IMR-90 (cell line): ENCODE measurements at regions not wholly inside any gene's neighbourhood (a gene's known extent, or its start where the extent isn't known, plus 50 kb on each side); places are given as distances from the start of the nearest gene placed in this dataset.
A peak's percentile ranks its signal among the peaks of the same experiment; 100 is the strongest.

Source experiments
- ATAC-seq: fragments of 200-7000 bp; cut with Tn5 transposase; 2 replicates; pipeline ENCODE4 v1.9.1; 2020; ENCODE audit warnings: low read depth, mild to moderate bottlenecking, moderate library complexity
- BruUV-seq: library from RNA; stranded (reverse); fragments of 400-500 nt; replicated peaks from 2 replicates; lab custom pipeline; 2021; lab: Mats Ljungman, UMichigan
- CTCF ChIA-PET: fragments of 300-600 bp; formaldehyde crosslinking; extraction: SDS; loops from one replicate; lab custom pipeline; 2021; ENCODE audit warnings: antibody characterized with exemption; lab: Yijun Ruan, JAX
- POLR2A ChIA-PET: fragments of 300-600 bp; sonication (Branson Sonifier 250); formaldehyde crosslinking; loops from one replicate; lab custom pipeline; 2022; ENCODE audit warnings: antibody characterized with exemption; ENCODE audit not compliant: unreplicated experiment; lab: Charles Lee
- DNase-seq: peaks from one replicate; pipeline ENCODE4 v3.0.0; 2013
- H2AFZ ChIP-seq: replicated peaks from 2 replicates; pipeline ENCODE3; 2013; ENCODE audit warnings: low read length, mild to moderate bottlenecking; ENCODE audit not compliant: poor library complexity
- H2AK5ac ChIP-seq: 2 replicates; pipeline ENCODE4 v1.6.1; 2013; ENCODE audit warnings: low read depth, low read length, inconsistent platforms
- H2AK9ac ChIP-seq: replicated peaks from 2 replicates; pipeline ENCODE3; 2013; ENCODE audit warnings: mild to moderate bottlenecking, low read depth, low read length, moderate library complexity; ENCODE audit not compliant: poor library complexity
- H2BK120ac ChIP-seq: 2 replicates; pipeline ENCODE4 v1.6.1; 2013; ENCODE audit warnings: low read depth, low read length, inconsistent platforms
- H2BK15ac ChIP-seq: 3 replicates; pipeline ENCODE4 v1.6.1; 2013; ENCODE audit warnings: low read depth, low read length, inconsistent platforms
- H2BK20ac ChIP-seq: 2 replicates; pipeline ENCODE4 v1.6.1; 2013; ENCODE audit warnings: low read depth, mild to moderate bottlenecking, inconsistent platforms, low read length, moderate library complexity
- H2BK5ac ChIP-seq: 2 replicates; pipeline ENCODE4 v1.6.1; 2013; ENCODE audit warnings: mild to moderate bottlenecking, low read depth, low read length, inconsistent platforms; ENCODE audit not compliant: poor library complexity, severe bottlenecking
- H3K14ac ChIP-seq: replicated peaks from 2 replicates; pipeline ENCODE4 v1.6.1; 2013; ENCODE audit warnings: low read depth, low read length, inconsistent platforms
- H3K18ac ChIP-seq: 2 replicates; pipeline ENCODE4 v1.6.1; 2013; ENCODE audit warnings: low read depth, low read length, control low read depth
- H3K23ac ChIP-seq: 2 replicates; pipeline ENCODE4 v1.6.1; 2013; ENCODE audit warnings: low read depth, low read length, inconsistent platforms
- H3K27ac ChIP-seq: 2 replicates; pipeline ENCODE4 v1.5.1; 2013; ENCODE audit warnings: mild to moderate bottlenecking, control low read depth, low read length; ENCODE audit not compliant: insufficient read depth
- H3K27me3 ChIP-seq: 2 replicates; pipeline ENCODE4 v1.6.1; 2013; ENCODE audit warnings: low read length; ENCODE audit not compliant: control insufficient read depth, insufficient read depth
- H3K36me3 ChIP-seq: 2 replicates; pipeline ENCODE4 v1.6.1; 2013; ENCODE audit warnings: low read length, mixed read lengths; ENCODE audit not compliant: control insufficient read depth, insufficient read depth
- H3K4ac ChIP-seq: 2 replicates; pipeline ENCODE4 v1.6.1; 2013; ENCODE audit warnings: low read depth, low read length, inconsistent platforms
- H3K4me1 ChIP-seq: 2 replicates; pipeline ENCODE4 v1.6.1; 2013; ENCODE audit warnings: low read length, mixed read lengths; ENCODE audit not compliant: control insufficient read depth, insufficient read depth
- H3K4me2 ChIP-seq: 2 replicates; pipeline ENCODE4 v1.6.1; 2013; ENCODE audit warnings: low read depth, mild to moderate bottlenecking, control low read depth, low read length, moderate library complexity
- H3K4me3 ChIP-seq: 2 replicates; pipeline ENCODE4 v1.5.1; 2013; ENCODE audit warnings: low read depth, mild to moderate bottlenecking, control low read depth, low read length, moderate library complexity; ENCODE audit not compliant: insufficient read depth
- H3K56ac ChIP-seq: 2 replicates; pipeline ENCODE4 v1.6.1; 2013; ENCODE audit warnings: low read length, inconsistent platforms; ENCODE audit not compliant: insufficient read depth; ENCODE audit errors: extremely low read depth
- H3K79me1 ChIP-seq, 2 experiments: 2 replicates each; pipeline ENCODE4 v1.6.1; 2013; ENCODE audit warnings: low read length in 2 of 2, inconsistent platforms in 1 of 2, low read depth in 1 of 2
- H3K9ac ChIP-seq: 2 replicates; pipeline ENCODE4 v1.6.1; 2013; ENCODE audit warnings: low read depth, low read length, control low read depth
- H3K9me1 ChIP-seq: 2 replicates; pipeline ENCODE4 v1.6.1; 2013; ENCODE audit warnings: low read length, inconsistent platforms; ENCODE audit not compliant: insufficient read depth
- H3K9me3 ChIP-seq: 2 replicates; pipeline ENCODE4 v1.6.1; 2013; ENCODE audit warnings: low read length; ENCODE audit not compliant: control insufficient read depth, insufficient read depth
- H4K20me1 ChIP-seq: 2 replicates; pipeline ENCODE4 v1.6.1; 2013; ENCODE audit warnings: low read length, inconsistent platforms; ENCODE audit not compliant: insufficient read depth
- H4K5ac ChIP-seq: 2 replicates; pipeline ENCODE4 v1.6.1; 2013; ENCODE audit warnings: mild to moderate bottlenecking, low read depth, low read length, control low read depth
- H4K8ac ChIP-seq, 2 experiments: 2 replicates each; pipeline ENCODE4 v1.6.1; 2013; ENCODE audit warnings: low read depth in 2 of 2, low read length in 2 of 2, control low read depth in 1 of 2, inconsistent platforms in 1 of 2
- H4K91ac ChIP-seq: 2 replicates; pipeline ENCODE4 v1.6.1; 2013; ENCODE audit warnings: low read depth, low read length, inconsistent platforms; ENCODE audit not compliant: insufficient read depth
- BHLHE40 ChIP-seq: fragments of 150-350 bp; IDR thresholded peaks from 2 replicates; pipeline ENCODE4 v1.6.1; 2016; ENCODE audit warnings: mild to moderate bottlenecking, low read depth, low read length
- CEBPB ChIP-seq: IDR thresholded peaks from 2 replicates; pipeline ENCODE4 v1.6.1; 2012; ENCODE audit warnings: low read depth, low read length, improper control_type of control experiment
- CTCF ChIP-seq: conservative IDR thresholded peaks from 2 replicates; pipeline ENCODE4 v1.5.1; 2012; ENCODE audit warnings: mild to moderate bottlenecking, low read depth, low read length, improper control_type of control experiment
- FOS ChIP-seq: fragments of 150-350 bp; IDR thresholded peaks from 2 replicates; pipeline ENCODE4 v1.6.1; 2016; ENCODE audit warnings: low read depth, low read length
- MAZ ChIP-seq: IDR thresholded peaks from 2 replicates; pipeline ENCODE4 v1.6.1; 2012; ENCODE audit warnings: low read depth, mild to moderate bottlenecking, low read length, improper control_type of control experiment, moderate library complexity, borderline replicate concordance
- MXI1 ChIP-seq: IDR thresholded peaks from 2 replicates; pipeline ENCODE4 v1.6.1; 2012; ENCODE audit warnings: low read depth, mild to moderate bottlenecking, low read length, moderate library complexity, borderline replicate concordance
- POLR2A ChIP-seq: IDR thresholded peaks from 2 replicates; pipeline ENCODE4 v1.6.1; 2012; ENCODE audit warnings: mild to moderate bottlenecking, low read depth, low read length
- RAD21 ChIP-seq: IDR thresholded peaks from 2 replicates; pipeline ENCODE4 v1.6.1; 2012; ENCODE audit warnings: low read length, improper control_type of control experiment
- RCOR1 ChIP-seq: IDR thresholded peaks from 2 replicates; pipeline ENCODE4 v1.6.1; 2012; ENCODE audit warnings: mild to moderate bottlenecking, low read length, improper control_type of control experiment; ENCODE audit not compliant: insufficient replicate concordance
- SMC3 ChIP-seq: fragments of 150-350 bp; IDR thresholded peaks from 2 replicates; pipeline ENCODE4 v1.6.1; 2016; ENCODE audit warnings: low read depth, mild to moderate bottlenecking, antibody characterized with exemption, low read length, moderate library complexity
- USF2 ChIP-seq: fragments of 150-350 bp; IDR thresholded peaks from 2 replicates; pipeline ENCODE4 v1.6.1; 2017; ENCODE audit warnings: mild to moderate bottlenecking, antibody characterized with exemption, low read length, low read depth
- WGBS, 2 experiments: methylation state at CpG; one replicate each; pipeline versions ENCODE4 v1.1.5 to v1.1.7; 2013; ENCODE audit warnings: missing lambda C conversion rate in 2 of 2; ENCODE audit not compliant: insufficient read length in 1 of 2; ENCODE audit errors: extremely low coverage in 2 of 2; 5-methylcytosine and 5-hydroxymethylcytosine counted together
- dilution Hi-C: fragments of 300-500 bp; cut with HindIII; formaldehyde crosslinking; loops from one replicate; pipeline ENCODE4 v1.14.3; 2018; ENCODE audit warnings: low sequenced_read_pairs; ENCODE audit not compliant: unreplicated experiment
- in situ Hi-C: fragments of 300-500 bp; cut with MboI; formaldehyde crosslinking; loops from 3 replicates; pipeline ENCODE4 v1.14.3; 2019; ENCODE audit warnings: low sequenced_read_pairs, inconsistent platforms, mixed read lengths
- intact Hi-C: fragments of 100-400 bp; cut with micrococcal nuclease; formaldehyde crosslinking; loops from 2 replicates; pipeline ENCODE4 v1.10.0; 2022

- Histone ChIP-seq H2BK20ac (peak overlapping the region; percentile 85), H2AK5ac (peak overlapping the region; percentile 59; the same call in 1 of the 2 replicates), H2BK15ac (peak overlapping the region; percentile 88; the same call in 1 of the 3 replicates), H3K4me1 (peaks cover 9% of the 10 kb centered on the region; the same call in 1 of the 2 replicates), H3K9me1 (peaks cover 2% of the 10 kb centered on the region; the same call in 1 of the 2 replicates), H3K14ac (peak overlapping the region; percentile 50), H4K91ac (peak overlapping the region; percentile 86), H2BK120ac (peak overlapping the region; percentile 94), H3K36me3 (no peaks in the 10 kb centered on the region), H4K20me1 (no peaks in the 10 kb centered on the region), H4K5ac (peak overlapping the region; percentile 87; the same call in 1 of the 2 replicates), H4K8ac (peak overlapping the region; percentile 28 to 86), H3K4me2 (peak overlapping the region; percentile 28), H3K9me3 (no peaks in the 10 kb centered on the region), H3K27me3 (no peaks in the 10 kb centered on the region), H3K4me3 (no peak overlapping the region), H2AFZ (peak overlapping the region; percentile 72), H3K23ac (peak overlapping the region; percentile 17; the same call in 1 of the 2 replicates), H3K56ac (peak overlapping the region; percentile 24; the same call in 1 of the 2 replicates), H3K79me1 (no peaks in the 10 kb centered on the region), H3K27ac (peak overlapping the region; percentile 47; the same call in 1 of the 2 replicates), H3K18ac (peak overlapping the region; percentile 90), H2AK9ac (peak overlapping the region; percentile 89), H2BK5ac (peak overlapping the region; percentile 85), H3K9ac (no peak overlapping the region), H3K4ac (peak overlapping the region; percentile 85)
- no TSS peak for BruUV-seq
- in situ Hi-C loops (no loop called here), intact Hi-C loops (no loop called here), dilution Hi-C loops (no loop called here)
- DNase-seq (peak; percentile 99), ATAC-seq (peak; percentile 94)
- TF ChIP-seq CEBPB (peak; percentile 47), BHLHE40 (peak; percentile 22; the same call in 1 of the 2 replicates), SMC3 (0 out of 2 replicates have a peak, but pooled peaks have one; percentile 8), FOS (peak; percentile 95), USF2 (no peak), RAD21 (no peak), RCOR1 (no peak), CTCF (no peak), MAZ (peak; percentile 68; the same call in 1 of the 2 replicates), MXI1 (no peak), POLR2A (peak; percentile 64)
- ChIA-PET POLR2A (interaction anchor here (0.6 kb wide), 1 partner anchor 12 kb away, joined by 3 read pairs; no protein-coding TSS in a partner anchor), CTCF (interaction anchor here (0.5 to 1.0 kb wide), 3 partner anchors 65 to 1424 kb away, joined by 3 to 4 read pairs (median 3); no protein-coding TSS in a partner anchor)
- WGBS, 2 experiments: no CpG with 5 or more reads among the region's 9 CpGs
Observed at GRCh38 chr6:80638213-80639055, 532.0 kb downstream of the BCKDHB start.
